OCI-LY7 (cell line): ENCODE measurements at regions not wholly inside any gene's neighbourhood (a gene's known extent, or its start where the extent isn't known, plus 50 kb on each side); places are given as distances from the start of the nearest gene placed in this dataset.

Source experiments
- BruUV-seq: library from RNA; stranded (reverse); fragments of 400-500 nt; replicated peaks from 2 replicates; lab custom pipeline; 2021; lab: Mats Ljungman, UMichigan
- CTCF ChIA-PET: fragments of 300-600 bp; sonication (Branson Sonifier 250); formaldehyde crosslinking; loops from one replicate; lab custom pipeline; 2022; ENCODE audit warnings: antibody characterized with exemption; ENCODE audit not compliant: unreplicated experiment; lab: Charles Lee
- POLR2A ChIA-PET: fragments of 300-600 bp; sonication (Branson Sonifier 250); formaldehyde crosslinking; loops from one replicate; lab custom pipeline; 2022; ENCODE audit warnings: antibody characterized with exemption; lab: Charles Lee
- DNase-seq: peaks from one replicate; pipeline ENCODE4 v3.0.0-alpha.2; 2015; ENCODE audit warnings: low spot score
- H2AFZ ChIP-seq: fragments of 200-600 bp; sonication (generic), shearing (Covaris generic); 2 replicates; pipeline ENCODE4 v1.6.1; 2014; ENCODE audit warnings: mild to moderate bottlenecking, antibody characterized with exemption, low read length, moderate library complexity
- H3K27ac ChIP-seq: fragments of 200-600 bp; sonication (generic); 2 replicates; pipeline ENCODE4 v1.5.1; 2014; ENCODE audit warnings: mixed run types, low read depth, mild to moderate bottlenecking, moderate library complexity, low read length, inconsistent platforms; ENCODE audit not compliant: poor library complexity, severe bottlenecking
- H3K36me3 ChIP-seq: fragments of 200-600 bp; sonication (generic); 2 replicates; pipeline ENCODE4 v1.6.1; 2014; ENCODE audit warnings: mild to moderate bottlenecking, antibody characterized with exemption, low read length, moderate library complexity, mixed read lengths; ENCODE audit not compliant: insufficient read depth
- H3K4me1 ChIP-seq: fragments of 200-600 bp; sonication (generic); 2 replicates; pipeline ENCODE4 v1.5.1; 2014; ENCODE audit warnings: mild to moderate bottlenecking, low read length; ENCODE audit not compliant: insufficient read depth, poor library complexity, severe bottlenecking
- H3K4me2 ChIP-seq: fragments of 200-600 bp; sonication (generic); 2 replicates; pipeline ENCODE4 v1.6.1; 2014; ENCODE audit warnings: mild to moderate bottlenecking, low read length
- H3K4me3 ChIP-seq: fragments of 200-600 bp; sonication (generic); 2 replicates; pipeline ENCODE4 v1.5.1; 2014; ENCODE audit warnings: mild to moderate bottlenecking, low read depth, low read length; ENCODE audit not compliant: poor library complexity, severe bottlenecking
- H3K79me2 ChIP-seq: fragments of 200-600 bp; sonication (generic); 2 replicates; pipeline ENCODE4 v1.6.1; 2016; ENCODE audit warnings: low read depth, mild to moderate bottlenecking, low read length, moderate library complexity, mixed read lengths; ENCODE audit not compliant: insufficient read depth
- H3K9me2 ChIP-seq: fragments of 200-600 bp; sonication (generic); 2 replicates; pipeline ENCODE4 v1.6.1; 2016; ENCODE audit warnings: mild to moderate bottlenecking, low read length, mixed read lengths; ENCODE audit not compliant: insufficient read depth
- H3K9me3 ChIP-seq: fragments of 200-600 bp; sonication (generic); 2 replicates; pipeline ENCODE4 v1.6.1; 2014; ENCODE audit warnings: mild to moderate bottlenecking, mixed run types, low read length, mixed read lengths
- H4K20me1 ChIP-seq: fragments of 200-600 bp; sonication (generic); 2 replicates; pipeline ENCODE4 v1.6.1; 2014; ENCODE audit warnings: mild to moderate bottlenecking, antibody characterized with exemption, low read length, moderate library complexity, mixed read lengths; ENCODE audit not compliant: insufficient read depth
- EZH2phosphoT487 ChIP-seq: fragments of 200-600 bp; sonication (generic); IDR thresholded peaks from 2 replicates; pipeline ENCODE4 v1.6.1; 2018; ENCODE audit warnings: low read depth, borderline replicate concordance, mild to moderate bottlenecking, mixed run types, antibody characterized with exemption, low read length, moderate library complexity, mixed read lengths
- intact Hi-C: fragments of 100-400 bp; cut with micrococcal nuclease; formaldehyde crosslinking; loops from one replicate; pipeline ENCODE4 v1.10.0; 2022; ENCODE audit not compliant: unreplicated experiment
- TF ChIP-seq, protein P1 (sequence below): fragments of 200-600 bp; sonication (generic); conservative IDR thresholded peaks from 2 replicates; pipeline ENCODE4 v1.5.1; 2014; ENCODE audit warnings: mild to moderate bottlenecking, antibody characterized with exemption, low read length, moderate library complexity, mixed read lengths

DNA sequence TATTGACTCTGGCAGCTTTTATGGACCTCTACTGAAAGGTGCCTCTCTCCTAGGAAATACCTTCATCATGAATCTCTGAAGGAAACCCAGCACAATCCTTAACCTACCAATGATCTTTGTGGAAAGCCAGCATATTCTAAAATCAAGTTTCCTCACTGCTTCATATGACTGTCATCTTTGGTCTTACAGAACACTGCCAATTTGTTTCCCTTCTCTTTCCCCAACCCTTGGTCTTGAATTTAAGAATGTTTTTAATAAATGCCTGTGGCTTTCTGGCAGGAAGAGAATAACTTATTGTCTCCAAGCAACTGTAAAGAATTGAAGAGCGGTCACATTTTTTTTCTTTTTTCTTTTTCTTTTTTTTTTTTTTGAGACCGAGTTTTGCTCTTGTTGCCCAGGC lies 427.6 kb downstream of the IPO8 start:
- POLR2A ChIA-PET: interaction anchor here (0.7 kb wide), 1 partner anchor 99 kb away, joined by 3 read pairs; no protein-coding TSS in a partner anchor
- H3K9me3 ChIP-seq: no peaks in the 10 kb centered on the region
- DNase-seq: no peak
- H4K20me1 ChIP-seq: no peaks in the 10 kb centered on the region
- TF ChIP-seq, protein P1, sequence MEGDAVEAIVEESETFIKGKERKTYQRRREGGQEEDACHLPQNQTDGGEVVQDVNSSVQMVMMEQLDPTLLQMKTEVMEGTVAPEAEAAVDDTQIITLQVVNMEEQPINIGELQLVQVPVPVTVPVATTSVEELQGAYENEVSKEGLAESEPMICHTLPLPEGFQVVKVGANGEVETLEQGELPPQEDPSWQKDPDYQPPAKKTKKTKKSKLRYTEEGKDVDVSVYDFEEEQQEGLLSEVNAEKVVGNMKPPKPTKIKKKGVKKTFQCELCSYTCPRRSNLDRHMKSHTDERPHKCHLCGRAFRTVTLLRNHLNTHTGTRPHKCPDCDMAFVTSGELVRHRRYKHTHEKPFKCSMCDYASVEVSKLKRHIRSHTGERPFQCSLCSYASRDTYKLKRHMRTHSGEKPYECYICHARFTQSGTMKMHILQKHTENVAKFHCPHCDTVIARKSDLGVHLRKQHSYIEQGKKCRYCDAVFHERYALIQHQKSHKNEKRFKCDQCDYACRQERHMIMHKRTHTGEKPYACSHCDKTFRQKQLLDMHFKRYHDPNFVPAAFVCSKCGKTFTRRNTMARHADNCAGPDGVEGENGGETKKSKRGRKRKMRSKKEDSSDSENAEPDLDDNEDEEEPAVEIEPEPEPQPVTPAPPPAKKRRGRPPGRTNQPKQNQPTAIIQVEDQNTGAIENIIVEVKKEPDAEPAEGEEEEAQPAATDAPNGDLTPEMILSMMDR: no peak
- TF ChIP-seq EZH2phosphoT487: no peak
- no peaks in the 10 kb centered on the region for H3K36me3 ChIP-seq
- intact Hi-C loops: no loop called here
- CTCF ChIA-PET: no interaction called here
- BruUV-seq: no TSS peak
- no peaks in the 10 kb centered on the region for H3K4me1 ChIP-seq
- no peak overlapping the region for H3K4me2 ChIP-seq
- no peaks in the 10 kb centered on the region for H3K79me2 ChIP-seq
- no peak overlapping the region for H2AFZ ChIP-seq
- no peak overlapping the region for H3K4me3 ChIP-seq
- no peaks in the 10 kb centered on the region for H3K9me2 ChIP-seq
- no peak overlapping the region for H3K27ac ChIP-seq

DNA sequence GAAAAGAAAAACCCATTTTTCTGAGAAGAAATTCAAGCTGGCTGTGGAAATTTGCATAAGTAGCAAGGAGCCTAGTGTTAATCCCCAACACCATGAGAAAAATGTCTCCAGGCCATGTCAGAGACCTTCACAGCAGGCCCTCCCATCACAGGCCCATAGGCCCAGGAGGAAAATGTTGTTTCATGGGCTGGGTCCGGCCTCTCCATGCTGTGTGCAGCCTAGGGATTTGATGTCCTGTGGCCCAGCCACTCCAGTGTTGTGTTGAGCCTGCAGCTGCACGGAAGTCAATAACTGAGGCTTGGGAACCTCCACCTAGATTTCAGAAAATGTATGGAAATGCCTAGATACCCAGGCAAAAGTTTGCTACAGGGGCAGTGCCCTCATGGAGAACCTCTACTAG lies 432.2 kb downstream of the IPO8 start:
- intact Hi-C loops: no loop called here
- no peaks in the 10 kb centered on the region for H3K4me1 ChIP-seq
- TF ChIP-seq, protein P1: no peak
- TF ChIP-seq EZH2phosphoT487: no peak
- no peaks in the 10 kb centered on the region for H3K79me2 ChIP-seq
- BruUV-seq: no TSS peak
- no peak overlapping the region for H3K4me2 ChIP-seq
- no peaks in the 10 kb centered on the region for H4K20me1 ChIP-seq
- no peak for DNase-seq
- no peak overlapping the region for H3K27ac ChIP-seq
- no peak overlapping the region for H3K4me3 ChIP-seq
- H2AFZ ChIP-seq: no peak overlapping the region
- H3K9me2 ChIP-seq: no peaks in the 10 kb centered on the region
- H3K9me3 ChIP-seq: no peaks in the 10 kb centered on the region
- CTCF ChIA-PET: no interaction called here
- no peaks in the 10 kb centered on the region for H3K36me3 ChIP-seq
- POLR2A ChIA-PET: no interaction called here

DNA sequence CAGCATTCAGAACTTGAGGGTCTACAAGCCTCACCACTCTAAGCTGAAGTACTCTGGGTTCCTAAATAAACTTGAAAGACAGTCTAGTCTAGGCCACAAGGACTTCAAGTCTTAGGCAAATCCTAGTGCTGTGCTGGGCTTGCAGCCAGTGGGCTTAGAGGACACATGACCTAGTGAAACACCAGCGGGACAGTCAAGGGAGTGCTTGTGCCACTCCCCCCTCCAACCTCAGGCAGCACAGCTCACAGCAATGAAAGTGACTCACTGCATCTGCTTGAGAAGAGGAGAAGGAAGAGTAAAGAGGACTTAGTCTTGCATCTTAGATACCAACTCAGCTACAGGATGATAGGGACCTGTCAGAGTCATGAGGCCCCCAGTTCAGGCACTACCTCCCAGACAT lies 438.1 kb downstream of the IPO8 start:
- ChIA-PET POLR2A (interaction anchor here (1.1 kb wide), 1 partner anchor 11 kb away, joined by 3 read pairs; no protein-coding TSS in a partner anchor), CTCF (no interaction called here)
- Histone ChIP-seq H3K36me3 (no peaks in the 10 kb centered on the region), H3K79me2 (no peaks in the 10 kb centered on the region), H3K27ac (no peak overlapping the region), H3K4me1 (no peaks in the 10 kb centered on the region), H4K20me1 (no peaks in the 10 kb centered on the region), H3K9me2 (no peaks in the 10 kb centered on the region), H3K9me3 (no peaks in the 10 kb centered on the region), H2AFZ (no peak overlapping the region), H3K4me2 (no peak overlapping the region), H3K4me3 (no peak overlapping the region)
- TF ChIP-seq, protein P1: no peak
- TF ChIP-seq EZH2phosphoT487: no peak
- DNase-seq: no peak
- no TSS peak for BruUV-seq
- intact Hi-C loops: no loop called here
